MG63 (cell line): ENCODE measurements at regions not wholly inside any gene's neighbourhood (a gene's known extent, or its start where the extent isn't known, plus 50 kb on each side); places are given as distances from the start of the nearest gene placed in this dataset.
"Not testable (repeated sequence)": the region's sequence is repeated elsewhere in the genome, so short reads cannot be mapped to it uniquely, and the experiment has no call there.

ENCODE experiments used
- DNase-seq: peaks from one replicate; pipeline ENCODE4 v3.0.0-alpha.2; 2020
- H3K27me3 ChIP-seq: fragments of 250-450 bp; sonication (Bioruptor Pico); 2 replicates; pipeline ENCODE4 v1.5.1; 2020; ENCODE audit warnings: mild to moderate bottlenecking, moderate library complexity
- H3K36me3 ChIP-seq: fragments of 250-450 bp; sonication (Bioruptor Pico); 2 replicates; pipeline ENCODE4 v1.5.1; 2020; ENCODE audit warnings: mild to moderate bottlenecking, moderate library complexity
- H3K4me3 ChIP-seq: fragments of 250-450 bp; sonication (Bioruptor Pico); 2 replicates; pipeline ENCODE4 v1.5.1; 2020; ENCODE audit warnings: mild to moderate bottlenecking, moderate library complexity
- H3K9me3 ChIP-seq: fragments of 250-450 bp; sonication (Bioruptor Pico); 2 replicates; pipeline ENCODE4 v1.5.1; 2020; ENCODE audit warnings: mild to moderate bottlenecking, moderate library complexity

GRCh38 chr17:71592431-71592830 is 528.4 kb upstream of the SOX9 start:
- DNase-seq = no peak
- Histone ChIP-seq H3K4me3 (no peak overlapping the region), H3K9me3 (no peaks in the 10 kb centered on the region), H3K36me3 (no peaks in the 10 kb centered on the region), H3K27me3 (no peaks in the 10 kb centered on the region)

- no peak for DNase-seq
- Histone ChIP-seq H3K4me3 (no peak overlapping the region), H3K27me3 (no peaks in the 10 kb centered on the region), H3K9me3 (no peaks in the 10 kb centered on the region), H3K36me3 (no peaks in the 10 kb centered on the region)
Observed at GRCh38 chr17:71593078-71593477, 527.7 kb upstream of the SOX9 start.

GRCh38 chr17:71599583-71599982 is 521.2 kb upstream of the SOX9 start:
- DNase-seq, H3K4me3 ChIP-seq, H3K9me3 ChIP-seq, H3K27me3 ChIP-seq, H3K36me3 ChIP-seq: not testable (repeated sequence)

GRCh38 chr17:71600137-71600789 is 520.6 kb upstream of the SOX9 start:
- H3K9me3 ChIP-seq = no peaks in the 10 kb centered on the region
- no peaks in the 10 kb centered on the region for H3K36me3 ChIP-seq
- no peak for DNase-seq
- no peaks in the 10 kb centered on the region for H3K27me3 ChIP-seq
- H3K4me3 ChIP-seq = no peak overlapping the region

GRCh38 chr17:71601894-71602504 is 518.8 kb upstream of the SOX9 start:
- Histone ChIP-seq H3K9me3 (no peaks in the 10 kb centered on the region), H3K27me3 (no peaks in the 10 kb centered on the region), H3K36me3 (no peaks in the 10 kb centered on the region), H3K4me3 (no peak overlapping the region)
- no peak for DNase-seq

GRCh38 chr17:71613996-71614395 is 506.8 kb upstream of the SOX9 start:
- H3K9me3 ChIP-seq = peaks cover 13% of the 10 kb centered on the region
- H3K4me3 ChIP-seq = no peak overlapping the region
- no peaks in the 10 kb centered on the region for H3K27me3 ChIP-seq
- no peaks in the 10 kb centered on the region for H3K36me3 ChIP-seq
- DNase-seq = no peak

- no peak for DNase-seq
- H3K4me3 ChIP-seq = no peak overlapping the region
- no peaks in the 10 kb centered on the region for H3K27me3 ChIP-seq
- H3K36me3 ChIP-seq = no peaks in the 10 kb centered on the region
- H3K9me3 ChIP-seq = peaks cover 13% of the 10 kb centered on the region
Observed at GRCh38 chr17:71615820-71616219, 505.0 kb upstream of the SOX9 start.

- H3K36me3 ChIP-seq, H3K4me3 ChIP-seq, H3K27me3 ChIP-seq, DNase-seq: not testable (repeated sequence)
- peaks cover 13% of the 10 kb centered on the region for H3K9me3 ChIP-seq
Observed at GRCh38 chr17:71617767-71618166, 503.1 kb upstream of the SOX9 start.

GRCh38 chr17:71625330-71625729 is 495.5 kb upstream of the SOX9 start:
- Histone ChIP-seq H3K9me3 (no peaks in the 10 kb centered on the region), H3K36me3 (no peaks in the 10 kb centered on the region), H3K4me3 (no peak overlapping the region), H3K27me3 (no peaks in the 10 kb centered on the region)
- no peak for DNase-seq

GRCh38 chr17:71628306-71628705 is 492.5 kb upstream of the SOX9 start:
- Histone ChIP-seq H3K27me3 (no peaks in the 10 kb centered on the region), H3K36me3 (no peaks in the 10 kb centered on the region), H3K9me3 (no peaks in the 10 kb centered on the region), H3K4me3 (no peak overlapping the region)
- no peak for DNase-seq

- no peak for DNase-seq
- H3K27me3 ChIP-seq = no peaks in the 10 kb centered on the region
Observed at GRCh38 chr17:71631483-71631882, 489.3 kb upstream of the SOX9 start.

GRCh38 chr17:71632328-71632727 is 488.5 kb upstream of the SOX9 start:
- Histone ChIP-seq H3K4me3 (no peak overlapping the region), H3K36me3 (no peaks in the 10 kb centered on the region), H3K9me3 (no peaks in the 10 kb centered on the region), H3K27me3 (no peaks in the 10 kb centered on the region)
- no peak for DNase-seq

More at GRCh38 chr17:71631483-71631882, 489.3 kb upstream of the SOX9 start:
- no peaks in the 10 kb centered on the region for H3K36me3 ChIP-seq
- H3K4me3 ChIP-seq = no peak overlapping the region
- H3K9me3 ChIP-seq = no peaks in the 10 kb centered on the region

GRCh38 chr17:71633391-71633849 is 487.4 kb upstream of the SOX9 start:
- H3K9me3 ChIP-seq = no peaks in the 10 kb centered on the region
- no peaks in the 10 kb centered on the region for H3K36me3 ChIP-seq
- H3K27me3 ChIP-seq = no peaks in the 10 kb centered on the region
- DNase-seq = peak; percentile 9
- no peak overlapping the region for H3K4me3 ChIP-seq

GRCh38 chr17:71634376-71634775 is 486.4 kb upstream of the SOX9 start:
- Histone ChIP-seq H3K27me3 (no peaks in the 10 kb centered on the region), H3K4me3 (no peak overlapping the region), H3K9me3 (no peaks in the 10 kb centered on the region), H3K36me3 (no peaks in the 10 kb centered on the region)
- DNase-seq = no peak

- no peaks in the 10 kb centered on the region for H3K36me3 ChIP-seq
- no peak for DNase-seq
- H3K4me3 ChIP-seq = no peak overlapping the region
- H3K27me3 ChIP-seq = no peaks in the 10 kb centered on the region
- H3K9me3 ChIP-seq = no peaks in the 10 kb centered on the region; the same call in 1 of the 2 replicates
Observed at GRCh38 chr17:71635187-71635586, 485.6 kb upstream of the SOX9 start.

- no peak overlapping the region for H3K4me3 ChIP-seq
- DNase-seq = no peak
Observed at GRCh38 chr17:71636644-71637043, 484.2 kb upstream of the SOX9 start.

GRCh38 chr17:71638668-71639067 is 482.2 kb upstream of the SOX9 start:
- no peak for DNase-seq
- H3K9me3 ChIP-seq = peaks cover 1% of the 10 kb centered on the region; the same call in 1 of the 2 replicates
- no peak overlapping the region for H3K4me3 ChIP-seq
- H3K36me3 ChIP-seq = no peaks in the 10 kb centered on the region
- H3K27me3 ChIP-seq = no peaks in the 10 kb centered on the region; the same call in 1 of the 2 replicates

More at GRCh38 chr17:71636644-71637043, 484.2 kb upstream of the SOX9 start:
- Histone ChIP-seq H3K27me3 (no peaks in the 10 kb centered on the region), H3K36me3 (no peaks in the 10 kb centered on the region), H3K9me3 (no peaks in the 10 kb centered on the region; the same call in 1 of the 2 replicates)

- H3K4me3 ChIP-seq = no peak overlapping the region
- no peaks in the 10 kb centered on the region for H3K36me3 ChIP-seq
- H3K9me3 ChIP-seq = peaks cover 1% of the 10 kb centered on the region; the same call in 1 of the 2 replicates
- no peak for DNase-seq
- no peaks in the 10 kb centered on the region; the same call in 1 of the 2 replicates for H3K27me3 ChIP-seq
Observed at GRCh38 chr17:71639865-71640264, 481.0 kb upstream of the SOX9 start.
